PC-3 (cell line): ENCODE measurements at regions not wholly inside any gene's neighbourhood (a gene's known extent, or its start where the extent isn't known, plus 50 kb on each side); places are given as distances from the start of the nearest gene placed in this dataset.

ENCODE experiments used
- ATAC-seq: fragments of 200-7000 bp; cut with Tn5 transposase; 2 replicates; pipeline ENCODE4 v1.9.1; 2020; ENCODE audit warnings: mild to moderate bottlenecking, moderate library complexity
- BruUV-seq: library from RNA; stranded (reverse); fragments of 400-500 nt; replicated peaks from 2 replicates; lab custom pipeline; 2021; lab: Mats Ljungman, UMichigan
- CTCF ChIA-PET: fragments of 300-600 bp; sonication (Branson Sonifier 250); formaldehyde crosslinking; loops from one replicate; lab custom pipeline; 2022; ENCODE audit warnings: antibody characterized with exemption; lab: Charles Lee
- POLR2A ChIA-PET: fragments of 300-600 bp; sonication (Branson Sonifier 250); formaldehyde crosslinking; loops from one replicate; lab custom pipeline; 2022; ENCODE audit warnings: antibody characterized with exemption; ENCODE audit not compliant: unreplicated experiment; lab: Charles Lee
- DNase-seq: peaks from one replicate; pipeline ENCODE4 v3.0.0-alpha.2; 2015
- H2AFZ ChIP-seq: fragments of 300-600 bp; sonication (generic); 2 replicates; pipeline ENCODE4 v1.6.0; 2016; ENCODE audit warnings: antibody characterized with exemption, low read length
- H3F3A ChIP-seq: fragments of 300-600 bp; sonication (generic); one replicate; pipeline ENCODE4 v1.6.0; 2017; ENCODE audit warnings: antibody characterized with exemption, low read length, control low read depth, mild to moderate bottlenecking; ENCODE audit not compliant: unreplicated experiment
- H3K27ac ChIP-seq: fragments of 300-600 bp; sonication (generic); 2 replicates; pipeline ENCODE4 v1.5.1; 2016; ENCODE audit warnings: mild to moderate bottlenecking, low read length
- H3K27me3 ChIP-seq: fragments of 300-600 bp; sonication (generic); 2 replicates; pipeline ENCODE4 v1.6.1; 2016; ENCODE audit warnings: low read length, mixed read lengths
- H3K36me3 ChIP-seq: fragments of 300-600 bp; sonication (generic); 2 replicates; pipeline ENCODE4 v1.6.1; 2016; ENCODE audit warnings: low read depth, mixed run types, low read length, mixed read lengths
- H3K4me1 ChIP-seq: fragments of 300-600 bp; sonication (generic); 2 replicates; pipeline ENCODE4 v1.5.1; 2016; ENCODE audit warnings: low read length; ENCODE audit not compliant: insufficient read depth
- H3K4me2 ChIP-seq: fragments of 300-600 bp; sonication (generic); 2 replicates; pipeline ENCODE4 v1.6.0; 2016; ENCODE audit warnings: low read length
- H3K4me3 ChIP-seq: fragments of 300-600 bp; sonication (generic); 2 replicates; pipeline ENCODE4 v1.5.1; 2016; ENCODE audit warnings: mild to moderate bottlenecking, low read length, mixed read lengths
- H3K79me2 ChIP-seq: fragments of 300-600 bp; sonication (generic); 2 replicates; pipeline ENCODE4 v1.6.1; 2017; ENCODE audit warnings: low read length, mixed read lengths
- H3K9ac ChIP-seq: fragments of 300-600 bp; sonication (generic); 2 replicates; pipeline ENCODE4 v1.6.0; 2016; ENCODE audit warnings: mild to moderate bottlenecking, low read length
- H3K9me2 ChIP-seq: fragments of 300-600 bp; sonication (generic); replicated peaks from 2 replicates; pipeline ENCODE4 v1.6.1; 2016; ENCODE audit warnings: mixed run types, low read length, mixed read lengths
- H3K9me3 ChIP-seq: fragments of 300-600 bp; sonication (generic); 2 replicates; pipeline ENCODE4 v1.6.1; 2016; ENCODE audit warnings: low read length, mixed read lengths
- H4K20me1 ChIP-seq: fragments of 300-600 bp; sonication (generic); 2 replicates; pipeline ENCODE4 v1.6.1; 2016; ENCODE audit warnings: low read length, mixed read lengths
- CTCF ChIP-seq: fragments of 300-600 bp; sonication (generic); conservative IDR thresholded peaks from 2 replicates; pipeline ENCODE4 v1.5.1; 2017; ENCODE audit warnings: antibody characterized with exemption, low read depth, mild to moderate bottlenecking, low read length
- EZH2 ChIP-seq: fragments of 300-600 bp; sonication (generic); IDR thresholded peaks from one replicate; pipeline ENCODE4 v1.6.1; 2017; ENCODE audit warnings: antibody characterized with exemption, mild to moderate bottlenecking, low read length; ENCODE audit not compliant: unreplicated experiment
- EZH2phosphoT487 ChIP-seq: fragments of 300-600 bp; sonication (generic); IDR thresholded peaks from 2 replicates; pipeline ENCODE4 v1.6.1; 2018; ENCODE audit warnings: mild to moderate bottlenecking, antibody characterized with exemption, low read length, borderline replicate concordance
- intact Hi-C: fragments of 100-400 bp; cut with micrococcal nuclease; formaldehyde crosslinking; loops from 2 replicates; pipeline ENCODE4 v1.9.0; 2023

- Histone ChIP-seq H4K20me1 (no peaks in the 10 kb centered on the region), H3K9ac (no peak overlapping the region), H3K9me2 (no peaks in the 10 kb centered on the region), H3K9me3 (no peaks in the 10 kb centered on the region), H3K4me1 (no peaks in the 10 kb centered on the region), H3K79me2 (no peaks in the 10 kb centered on the region), H3K27ac (no peak overlapping the region), H3K4me3 (no peak overlapping the region), H3F3A (no peaks in the 10 kb centered on the region), H3K4me2 (no peak overlapping the region), H3K36me3 (no peaks in the 10 kb centered on the region), H2AFZ (no peak overlapping the region), H3K27me3 (peaks cover 43% of the 10 kb centered on the region)
- TF ChIP-seq EZH2 (no peak), EZH2phosphoT487 (no peak)
- ChIA-PET CTCF (no interaction called here), POLR2A (no interaction called here)
- ATAC-seq (no peak), DNase-seq (no peak)
- intact Hi-C loops = no loop called here
- no TSS peak for BruUV-seq
These were observed 321.1 kb upstream of the PLET1 start for GRCh38 chr11:112581747-112582146.

DNA sequence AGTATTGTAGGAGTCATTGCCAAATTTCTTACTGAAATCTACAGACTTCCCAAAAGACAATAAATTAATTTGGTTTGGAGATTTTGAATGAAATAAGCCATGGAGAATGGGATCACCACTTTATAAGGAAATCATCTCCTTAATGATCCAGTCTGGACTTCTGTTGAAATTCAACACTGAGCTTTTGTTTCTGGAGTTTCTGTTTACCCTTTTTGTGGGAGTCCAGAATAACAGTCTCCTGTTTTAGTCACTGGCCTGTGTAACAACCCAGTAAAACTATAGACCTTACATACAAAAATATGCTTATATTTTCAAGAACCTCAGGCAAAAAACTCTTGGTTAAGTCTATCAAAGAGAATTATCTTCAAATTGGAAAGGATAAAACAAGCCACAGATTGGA, 321.7 kb upstream of the PLET1 start:
- H3K4me2 ChIP-seq = no peak overlapping the region
- H3K27ac ChIP-seq = no peak overlapping the region
- intact Hi-C loops = no loop called here
- ATAC-seq (no peak), DNase-seq (no peak)
- no peaks in the 10 kb centered on the region for H3K4me1 ChIP-seq
- no TSS peak for BruUV-seq
- H3K79me2 ChIP-seq = no peaks in the 10 kb centered on the region
- ChIA-PET CTCF (no interaction called here), POLR2A (no interaction called here)
- no peak overlapping the region for H2AFZ ChIP-seq
- no peak for TF ChIP-seq EZH2
- TF ChIP-seq CTCF = no peak
- no peak for TF ChIP-seq EZH2phosphoT487
- no peak overlapping the region for H3K4me3 ChIP-seq
- no peaks in the 10 kb centered on the region for H3K9me3 ChIP-seq
- H3K27me3 ChIP-seq = peaks cover 43% of the 10 kb centered on the region
- no peaks in the 10 kb centered on the region for H3K36me3 ChIP-seq
- H3K9ac ChIP-seq = no peak overlapping the region
- no peaks in the 10 kb centered on the region for H3F3A ChIP-seq
- no peaks in the 10 kb centered on the region for H3K9me2 ChIP-seq
- no peaks in the 10 kb centered on the region for H4K20me1 ChIP-seq

GRCh38 chr11:112583261-112583893, 322.7 kb upstream of the PLET1 start:
- ChIA-PET POLR2A (no interaction called here), CTCF (interaction anchor here (0.6 kb wide), 1 partner anchor 1223 kb away, joined by 3 read pairs; no protein-coding TSS in a partner anchor)
- H3K4me2 ChIP-seq = no peak overlapping the region
- no peak for TF ChIP-seq EZH2
- H3K27me3 ChIP-seq = peaks cover 39% of the 10 kb centered on the region
- no peaks in the 10 kb centered on the region for H4K20me1 ChIP-seq
- no peaks in the 10 kb centered on the region for H3F3A ChIP-seq
- no peak overlapping the region for H3K9ac ChIP-seq
- no peaks in the 10 kb centered on the region for H3K9me3 ChIP-seq
- H3K79me2 ChIP-seq = no peaks in the 10 kb centered on the region
- DNase-seq = no peak
- ATAC-seq = no peak
- H3K4me1 ChIP-seq = no peaks in the 10 kb centered on the region
- H3K36me3 ChIP-seq = no peaks in the 10 kb centered on the region
- intact Hi-C loops = no loop called here
- H2AFZ ChIP-seq = no peak overlapping the region
- no peak overlapping the region for H3K4me3 ChIP-seq
- no peaks in the 10 kb centered on the region for H3K9me2 ChIP-seq
- H3K27ac ChIP-seq = no peak overlapping the region
- BruUV-seq = no TSS peak
